PC-9 (cell line): ENCODE measurements at regions not wholly inside any gene's neighbourhood (a gene's known extent, or its start where the extent isn't known, plus 50 kb on each side); places are given as distances from the start of the nearest gene placed in this dataset.

Source experiments
- BruUV-seq: library from RNA; stranded (reverse); fragments of 400-500 nt; replicated peaks from 2 replicates; lab custom pipeline; 2021; lab: Mats Ljungman, UMichigan
- CTCF ChIA-PET: fragments of 300-600 bp; sonication (Branson Sonifier 250); formaldehyde crosslinking; loops from one replicate; lab custom pipeline; 2022; ENCODE audit warnings: antibody characterized with exemption; lab: Charles Lee
- POLR2A ChIA-PET: fragments of 300-600 bp; sonication (Branson Sonifier 250); formaldehyde crosslinking; loops from one replicate; lab custom pipeline; 2022; ENCODE audit warnings: antibody characterized with exemption; ENCODE audit not compliant: unreplicated experiment; lab: Charles Lee
- DNase-seq, 2 experiments: peaks; one replicate each; pipeline versions ENCODE4 v3.0.0 to v3.0.0-alpha.2; 2015 to 2022; ENCODE audit warnings: mixed read lengths in 1 of 2
- H2AFZ ChIP-seq: fragments of 200-600 bp; sonication (generic); 2 replicates; pipeline ENCODE4 v1.8.1; 2017; ENCODE audit warnings: antibody characterized with exemption
- H3F3A ChIP-seq: fragments of 200-600 bp; sonication (generic); 2 replicates; pipeline ENCODE4 v1.8.1; 2017; ENCODE audit warnings: antibody characterized with exemption, mild to moderate bottlenecking, low read depth; ENCODE audit not compliant: insufficient read depth
- H3K27ac ChIP-seq: fragments of 200-600 bp; sonication (generic); 2 replicates; pipeline ENCODE4 v1.6.1; 2016; ENCODE audit warnings: mixed run types
- H3K27me3 ChIP-seq: fragments of 200-600 bp; sonication (generic); 2 replicates; pipeline ENCODE4 v1.6.1; 2016; ENCODE audit warnings: low read depth, mixed run types; ENCODE audit not compliant: insufficient read depth
- H3K36me3 ChIP-seq: fragments of 200-600 bp; sonication (generic); 2 replicates; pipeline ENCODE4 v1.6.1; 2016; ENCODE audit warnings: low read depth, mixed run types
- H3K4me1 ChIP-seq: fragments of 200-600 bp; sonication (generic); replicated peaks from 2 replicates; pipeline ENCODE4 v1.6.1; 2016; ENCODE audit warnings: mixed run types; ENCODE audit not compliant: insufficient read depth
- H3K4me2 ChIP-seq: fragments of 200-600 bp; sonication (generic); 2 replicates; pipeline ENCODE4 v1.6.1; 2017; ENCODE audit warnings: mixed run types
- H3K4me3 ChIP-seq: fragments of 200-600 bp; sonication (generic); 2 replicates; pipeline ENCODE4 v1.6.1; 2016; ENCODE audit warnings: mixed run types
- H3K79me2 ChIP-seq: fragments of 200-600 bp; sonication (generic); 2 replicates; pipeline ENCODE4 v1.6.1; 2017; ENCODE audit warnings: low read depth, mixed run types
- H3K9me2 ChIP-seq: fragments of 200-600 bp; sonication (generic); 2 replicates; pipeline ENCODE4 v1.8.1; 2017; ENCODE audit warnings: mild to moderate bottlenecking; ENCODE audit not compliant: insufficient read depth
- H3K9me3 ChIP-seq: fragments of 200-600 bp; sonication (generic); 2 replicates; pipeline ENCODE4 v1.8.1; 2016; ENCODE audit warnings: low read depth; ENCODE audit not compliant: insufficient read depth
- H4K20me1 ChIP-seq: fragments of 200-600 bp; sonication (generic); 2 replicates; pipeline ENCODE4 v1.8.1; 2017; ENCODE audit not compliant: insufficient read depth
- CTCF ChIP-seq: fragments of 200-600 bp; sonication (generic); conservative IDR thresholded peaks from 2 replicates; pipeline ENCODE4 v1.6.1; 2017; ENCODE audit warnings: mixed run types, antibody characterized with exemption, mild to moderate bottlenecking, moderate library complexity
- EZH2 ChIP-seq: fragments of 200-600 bp; sonication (generic); IDR thresholded peaks from 2 replicates; pipeline ENCODE4 v1.8.0; 2017; ENCODE audit warnings: antibody characterized with exemption, low read depth
- intact Hi-C: fragments of 100-400 bp; cut with micrococcal nuclease; formaldehyde crosslinking; loops from one replicate; pipeline ENCODE4 v1.10.0; 2022; ENCODE audit not compliant: unreplicated experiment

GRCh38 chr3:94673876-94674275 is 611.0 kb downstream of the NSUN3 start:
- Histone ChIP-seq H3K27me3 (no peaks in the 10 kb centered on the region), H3K9me2 (no peaks in the 10 kb centered on the region; the same call in 1 of the 2 replicates), H3F3A (no peaks in the 10 kb centered on the region), H3K79me2 (no peaks in the 10 kb centered on the region), H3K27ac (no peak overlapping the region), H2AFZ (no peak overlapping the region), H3K4me2 (no peak overlapping the region), H3K4me1 (no peaks in the 10 kb centered on the region), H3K9me3 (no peaks in the 10 kb centered on the region), H3K4me3 (no peak overlapping the region), H4K20me1 (no peaks in the 10 kb centered on the region), H3K36me3 (no peaks in the 10 kb centered on the region)
- intact Hi-C loops: no loop called here
- TF ChIP-seq CTCF (no peak), EZH2 (no peak)
- CTCF ChIA-PET: no interaction called here
- BruUV-seq: no TSS peak
- POLR2A ChIA-PET: no interaction called here
- no peak for DNase-seq

- Histone ChIP-seq H3K9me3 (no peaks in the 10 kb centered on the region), H3F3A (no peaks in the 10 kb centered on the region), H3K36me3 (no peaks in the 10 kb centered on the region), H3K4me1 (no peaks in the 10 kb centered on the region), H3K27ac (no peak overlapping the region), H3K27me3 (no peaks in the 10 kb centered on the region), H3K4me2 (no peak overlapping the region), H2AFZ (no peak overlapping the region), H3K4me3 (no peak overlapping the region), H4K20me1 (0 out of 2 replicates have a peak, but pooled peaks cover 3% of the 10 kb centered on the region), H3K9me2 (no peaks in the 10 kb centered on the region), H3K79me2 (no peaks in the 10 kb centered on the region)
- BruUV-seq: no TSS peak
- ChIA-PET POLR2A (no interaction called here), CTCF (no interaction called here)
- TF ChIP-seq EZH2: no peak
- TF ChIP-seq CTCF: no peak
- no peak for DNase-seq
- intact Hi-C loops: no loop called here
Observed at GRCh38 chr3:94686208-94686607, 623.3 kb downstream of the NSUN3 start.

- TF ChIP-seq CTCF (no peak), EZH2 (no peak)
- intact Hi-C loops: no loop called here
Observed at GRCh38 chr3:94693997-94694640, 631.3 kb downstream of the NSUN3 start.

More at GRCh38 chr3:94693997-94694640, 631.3 kb downstream of the NSUN3 start:
- POLR2A ChIA-PET: no interaction called here
- no TSS peak for BruUV-seq
- no peaks in the 10 kb centered on the region for H3F3A ChIP-seq
- no peaks in the 10 kb centered on the region for H3K27me3 ChIP-seq
- CTCF ChIA-PET: no interaction called here
- H2AFZ ChIP-seq: no peak overlapping the region
- no peaks in the 10 kb centered on the region for H3K9me2 ChIP-seq
- H3K36me3 ChIP-seq: no peaks in the 10 kb centered on the region
- H3K4me2 ChIP-seq: no peak overlapping the region
- no peaks in the 10 kb centered on the region for H3K79me2 ChIP-seq
- DNase-seq: peak in 1 of 2 experiments; percentile 28
- H3K4me1 ChIP-seq: no peaks in the 10 kb centered on the region
- H3K4me3 ChIP-seq: no peak overlapping the region
- H3K27ac ChIP-seq: no peak overlapping the region
- no peaks in the 10 kb centered on the region for H4K20me1 ChIP-seq
- H3K9me3 ChIP-seq: no peaks in the 10 kb centered on the region
